ENCODE measurements at regions not wholly inside any gene's neighbourhood (a gene's known extent, or its start where the extent isn't known, plus 50 kb on each side); places are given as distances from the start of the nearest gene placed in this dataset.
"Not testable (repeated sequence)": the region's sequence is repeated elsewhere in the genome, so short reads cannot be mapped to it uniquely, and the experiment has no call there.

DNA sequence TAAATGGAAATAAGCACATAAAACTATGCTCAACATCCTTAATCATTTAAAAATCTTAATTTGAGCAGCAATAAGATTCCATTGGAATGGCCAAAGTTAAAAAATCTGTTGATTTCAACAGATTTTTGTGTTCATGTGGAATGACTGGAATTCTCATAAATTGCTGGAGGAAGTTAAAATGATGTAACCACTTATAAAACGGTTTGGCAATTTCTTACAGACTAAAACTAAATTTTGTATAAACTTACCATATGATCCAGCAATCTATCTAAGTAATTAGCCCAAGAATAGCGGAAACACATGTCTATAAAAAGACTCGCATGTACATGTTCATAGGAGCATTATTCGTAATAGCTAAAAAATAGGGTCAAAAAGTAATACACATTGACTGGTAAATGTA lies 1713.6 kb downstream of the SI start:
- no peak for FAIRE-seq
- POLR2A ChIA-PET = no interaction called here
- WGBS (ENCODE audit: missing lambda C conversion rate) = 70% methylated on average over 4 of the region's 4 CpGs

DNA sequence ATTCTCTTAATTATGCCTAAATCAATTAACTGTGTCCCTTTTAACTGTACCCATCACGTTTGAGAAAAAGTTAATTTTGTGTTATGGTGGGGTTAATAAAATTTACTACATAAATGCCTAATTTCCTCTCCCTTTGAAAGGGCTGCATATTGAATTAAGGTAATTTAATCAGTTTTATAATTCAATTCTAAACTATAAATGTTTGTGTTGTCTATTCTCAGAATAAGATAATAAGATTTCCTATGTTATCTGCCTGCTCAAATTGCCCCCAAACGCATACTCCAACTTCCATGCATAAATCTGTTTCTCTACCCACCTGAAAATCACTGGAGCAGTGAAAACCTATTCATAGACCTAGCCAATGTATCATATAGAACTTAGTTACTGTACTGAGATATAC lies 1716.1 kb downstream of the SI start:
- Histone ChIP-seq H3K4me3 (no peak overlapping the region), H3K4me1 (no peaks in the 10 kb centered on the region), H3K4me2 (no peak overlapping the region), H3K27ac (no peak overlapping the region), H3K9me3 (no peaks in the 10 kb centered on the region)
- FAIRE-seq = no peak
- CTCF ChIA-PET = interaction anchor here (0.6 kb wide), 1 partner anchor 784 kb away, joined by 3 read pairs; no protein-coding TSS in a partner anchor
- TF ChIP-seq HOXA7 (CRISPR knock-in tag; IDR thresholded peaks at IDR 0.05) (no peak), HOXB5 (CRISPR knock-in tag; IDR thresholded peaks at IDR 0.05) (no peak), HOXB13 (CRISPR knock-in tag; IDR thresholded peaks at IDR 0.05; ENCODE audit: low read depth) (no peak), KDM1A (IDR thresholded peaks at IDR 0.05; ENCODE audit: low read depth) (no peak), FOSB (CRISPR knock-in tag; IDR thresholded peaks at IDR 0.05) (no peak)
- no peak for DNase-seq (ENCODE audit: low read depth in 1 of 2, low spot score in 1 of 2)
- 47% methylated on average over 2 of the region's 2 CpGs for WGBS (ENCODE audit: missing lambda C conversion rate)
- POLR2A ChIA-PET = no interaction called here
- ATAC-seq = no peak

More for the DNA sequence above, 1713.6 kb downstream of the SI start:
- Histone ChIP-seq H3K4me3 (no peak overlapping the region), H3K9me3 (no peaks in the 10 kb centered on the region), H3K27ac (no peak overlapping the region), H3K4me1 (peaks cover 7% of the 10 kb centered on the region; the same call in 1 of the 3 replicates), H3K4me2 (no peak overlapping the region)
- DNase-seq (ENCODE audit: low read depth in 1 of 2, low spot score in 1 of 2) (no peak), ATAC-seq (no peak)
- TF ChIP-seq, protein P1, sequence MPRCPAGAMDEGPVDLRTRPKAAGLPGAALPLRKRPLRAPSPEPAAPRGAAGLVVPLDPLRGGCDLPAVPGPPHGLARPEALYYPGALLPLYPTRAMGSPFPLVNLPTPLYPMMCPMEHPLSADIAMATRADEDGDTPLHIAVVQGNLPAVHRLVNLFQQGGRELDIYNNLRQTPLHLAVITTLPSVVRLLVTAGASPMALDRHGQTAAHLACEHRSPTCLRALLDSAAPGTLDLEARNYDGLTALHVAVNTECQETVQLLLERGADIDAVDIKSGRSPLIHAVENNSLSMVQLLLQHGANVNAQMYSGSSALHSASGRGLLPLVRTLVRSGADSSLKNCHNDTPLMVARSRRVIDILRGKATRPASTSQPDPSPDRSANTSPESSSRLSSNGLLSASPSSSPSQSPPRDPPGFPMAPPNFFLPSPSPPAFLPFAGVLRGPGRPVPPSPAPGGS (IDR thresholded peaks at IDR 0.05) = no peak
- TF ChIP-seq, protein P2, sequence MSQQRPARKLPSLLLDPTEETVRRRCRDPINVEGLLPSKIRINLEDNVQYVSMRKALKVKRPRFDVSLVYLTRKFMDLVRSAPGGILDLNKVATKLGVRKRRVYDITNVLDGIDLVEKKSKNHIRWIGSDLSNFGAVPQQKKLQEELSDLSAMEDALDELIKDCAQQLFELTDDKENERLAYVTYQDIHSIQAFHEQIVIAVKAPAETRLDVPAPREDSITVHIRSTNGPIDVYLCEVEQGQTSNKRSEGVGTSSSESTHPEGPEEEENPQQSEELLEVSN (IDR thresholded peaks at IDR 0.05; ENCODE audit: borderline replicate concordance, low read depth) = no peak
- TF ChIP-seq EP300 (IDR thresholded peaks at IDR 0.05) = no peak
- TF ChIP-seq, protein P3, sequence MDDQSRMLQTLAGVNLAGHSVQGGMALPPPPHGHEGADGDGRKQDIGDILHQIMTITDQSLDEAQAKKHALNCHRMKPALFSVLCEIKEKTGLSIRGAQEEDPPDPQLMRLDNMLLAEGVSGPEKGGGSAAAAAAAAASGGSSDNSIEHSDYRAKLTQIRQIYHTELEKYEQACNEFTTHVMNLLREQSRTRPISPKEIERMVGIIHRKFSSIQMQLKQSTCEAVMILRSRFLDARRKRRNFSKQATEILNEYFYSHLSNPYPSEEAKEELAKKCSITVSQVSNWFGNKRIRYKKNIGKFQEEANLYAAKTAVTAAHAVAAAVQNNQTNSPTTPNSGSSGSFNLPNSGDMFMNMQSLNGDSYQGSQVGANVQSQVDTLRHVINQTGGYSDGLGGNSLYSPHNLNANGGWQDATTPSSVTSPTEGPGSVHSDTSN (IDR thresholded peaks at IDR 0.05) = no peak
- TF ChIP-seq, protein P4, sequence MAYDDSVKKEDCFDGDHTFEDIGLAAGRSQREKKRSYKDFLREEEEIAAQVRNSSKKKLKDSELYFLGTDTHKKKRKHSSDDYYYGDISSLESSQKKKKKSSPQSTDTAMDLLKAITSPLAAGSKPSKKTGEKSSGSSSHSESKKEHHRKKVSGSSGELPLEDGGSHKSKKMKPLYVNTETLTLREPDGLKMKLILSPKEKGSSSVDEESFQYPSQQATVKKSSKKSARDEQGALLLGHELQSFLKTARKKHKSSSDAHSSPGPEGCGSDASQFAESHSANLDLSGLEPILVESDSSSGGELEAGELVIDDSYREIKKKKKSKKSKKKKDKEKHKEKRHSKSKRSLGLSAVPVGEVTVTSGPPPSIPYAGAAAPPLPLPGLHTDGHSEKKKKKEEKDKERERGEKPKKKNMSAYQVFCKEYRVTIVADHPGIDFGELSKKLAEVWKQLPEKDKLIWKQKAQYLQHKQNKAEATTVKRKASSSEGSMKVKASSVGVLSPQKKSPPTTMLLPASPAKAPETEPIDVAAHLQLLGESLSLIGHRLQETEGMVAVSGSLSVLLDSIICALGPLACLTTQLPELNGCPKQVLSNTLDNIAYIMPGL (CRISPR knock-in tag; IDR thresholded peaks at IDR 0.05; ENCODE audit: borderline replicate concordance) = no peak
- no peak for TF ChIP-seq ZC3H11A (IDR thresholded peaks at IDR 0.05)
- TF ChIP-seq CHD2 (IDR thresholded peaks at IDR 0.05; ENCODE audit: low read length, partially characterized antibody) = no peak
- no peak for TF ChIP-seq ESRRA (IDR thresholded peaks at IDR 0.05; ENCODE audit: borderline replicate concordance, low read length)
- no peak for TF ChIP-seq KDM5A (IDR thresholded peaks at IDR 0.05)
- TF ChIP-seq, protein P5, sequence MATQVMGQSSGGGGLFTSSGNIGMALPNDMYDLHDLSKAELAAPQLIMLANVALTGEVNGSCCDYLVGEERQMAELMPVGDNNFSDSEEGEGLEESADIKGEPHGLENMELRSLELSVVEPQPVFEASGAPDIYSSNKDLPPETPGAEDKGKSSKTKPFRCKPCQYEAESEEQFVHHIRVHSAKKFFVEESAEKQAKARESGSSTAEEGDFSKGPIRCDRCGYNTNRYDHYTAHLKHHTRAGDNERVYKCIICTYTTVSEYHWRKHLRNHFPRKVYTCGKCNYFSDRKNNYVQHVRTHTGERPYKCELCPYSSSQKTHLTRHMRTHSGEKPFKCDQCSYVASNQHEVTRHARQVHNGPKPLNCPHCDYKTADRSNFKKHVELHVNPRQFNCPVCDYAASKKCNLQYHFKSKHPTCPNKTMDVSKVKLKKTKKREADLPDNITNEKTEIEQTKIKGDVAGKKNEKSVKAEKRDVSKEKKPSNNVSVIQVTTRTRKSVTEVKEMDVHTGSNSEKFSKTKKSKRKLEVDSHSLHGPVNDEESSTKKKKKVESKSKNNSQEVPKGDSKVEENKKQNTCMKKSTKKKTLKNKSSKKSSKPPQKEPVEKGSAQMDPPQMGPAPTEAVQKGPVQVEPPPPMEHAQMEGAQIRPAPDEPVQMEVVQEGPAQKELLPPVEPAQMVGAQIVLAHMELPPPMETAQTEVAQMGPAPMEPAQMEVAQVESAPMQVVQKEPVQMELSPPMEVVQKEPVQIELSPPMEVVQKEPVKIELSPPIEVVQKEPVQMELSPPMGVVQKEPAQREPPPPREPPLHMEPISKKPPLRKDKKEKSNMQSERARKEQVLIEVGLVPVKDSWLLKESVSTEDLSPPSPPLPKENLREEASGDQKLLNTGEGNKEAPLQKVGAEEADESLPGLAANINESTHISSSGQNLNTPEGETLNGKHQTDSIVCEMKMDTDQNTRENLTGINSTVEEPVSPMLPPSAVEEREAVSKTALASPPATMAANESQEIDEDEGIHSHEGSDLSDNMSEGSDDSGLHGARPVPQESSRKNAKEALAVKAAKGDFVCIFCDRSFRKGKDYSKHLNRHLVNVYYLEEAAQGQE (IDR thresholded peaks at IDR 0.05) = no peak
- TF ChIP-seq RFX5 (IDR thresholded peaks at IDR 0.05) = no peak
- no peak for TF ChIP-seq MAFK (IDR thresholded peaks at IDR 0.05; ENCODE audit: partially characterized antibody)
- CTCF ChIA-PET = no interaction called here

DNA sequence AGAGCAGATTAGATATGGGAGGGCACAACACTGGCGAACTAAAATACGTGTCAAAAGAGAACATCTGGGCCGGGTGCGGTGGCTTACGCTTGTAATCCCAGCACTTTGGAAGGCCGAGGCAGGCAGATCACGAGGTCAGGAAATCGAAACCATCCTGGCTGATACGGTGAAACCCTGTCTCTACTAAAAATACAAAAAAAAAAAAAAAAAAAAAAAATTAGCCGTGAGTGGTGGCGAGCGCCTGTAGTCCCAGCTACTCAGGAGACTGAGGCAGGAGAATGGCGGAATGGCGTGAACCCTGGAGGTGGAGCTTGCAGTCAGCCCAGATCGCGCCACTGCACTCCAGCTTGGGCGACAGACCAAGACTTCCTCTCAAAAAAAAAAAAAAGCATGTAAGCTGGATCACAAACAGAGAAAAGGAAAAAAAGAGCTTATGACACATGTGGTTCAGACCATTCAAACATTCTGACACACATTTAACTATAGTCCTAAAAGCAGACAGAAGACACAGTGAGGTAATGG lies 1716.9 kb downstream of the SI start:
- peak in 1 of 2 experiments; percentile 80; a peak in 3 of 6 replicates for ATAC-seq
- POLR2A ChIA-PET, H3K9me3 ChIP-seq, FAIRE-seq, H3K4me1 ChIP-seq: not testable (repeated sequence)
- 0 out of 3 replicates have a peak overlapping the region, but pooled peaks have one; percentile 8 for H3K4me3 ChIP-seq
- 54% methylated on average over 17 of the region's 17 CpGs for WGBS (ENCODE audit: missing lambda C conversion rate)
- DNase-seq (ENCODE audit: low read depth in 1 of 2, low spot score in 1 of 2) = peak in 1 of 2 experiments; percentile 47
- CTCF ChIA-PET = interaction anchor here (0.6 kb wide), 1 partner anchor 785 kb away, joined by 3 read pairs; no protein-coding TSS in a partner anchor
- peak overlapping the region; percentile 31 for H3K4me2 ChIP-seq
- peak overlapping the region; percentile 37 to 55; a peak in 3 of 6 replicates for H3K27ac ChIP-seq

All from A549 (cell line).